Activated gamma-delta T cell treated with anti-CD3 and anti-CD28 coated beads, Interleukin-2, amount 50 U/mL, for 16 hours (primary cell): ENCODE measurements at regions not wholly inside any gene's neighbourhood (a gene's known extent, or its start where the extent isn't known, plus 50 kb on each side); places are given as distances from the start of the nearest gene placed in this dataset.

Experiments used
- DNase-seq: peaks from one replicate; pipeline ENCODE4 v3.0.0-alpha.2; 2020; ENCODE audit warnings: low read depth

DNA sequence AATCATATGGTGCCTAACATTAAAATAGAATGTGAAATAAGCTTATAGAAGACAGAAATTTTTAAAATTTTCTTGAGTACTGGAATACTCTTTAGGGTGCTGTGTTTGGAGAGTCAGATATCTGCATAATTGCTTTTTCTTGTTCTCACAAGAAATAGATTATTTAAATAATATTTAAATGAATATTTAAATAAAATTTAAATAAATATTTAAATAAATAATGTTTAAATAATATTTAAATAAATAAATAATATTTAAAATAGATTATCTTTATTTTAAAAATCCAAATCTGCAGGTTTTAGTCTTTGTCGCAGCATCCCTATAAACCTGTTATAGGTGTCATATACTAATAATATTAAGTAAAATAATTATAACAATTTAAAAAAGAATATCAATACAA is 1589.4 kb downstream of the MAT2B start:
- no peak for DNase-seq

DNA sequence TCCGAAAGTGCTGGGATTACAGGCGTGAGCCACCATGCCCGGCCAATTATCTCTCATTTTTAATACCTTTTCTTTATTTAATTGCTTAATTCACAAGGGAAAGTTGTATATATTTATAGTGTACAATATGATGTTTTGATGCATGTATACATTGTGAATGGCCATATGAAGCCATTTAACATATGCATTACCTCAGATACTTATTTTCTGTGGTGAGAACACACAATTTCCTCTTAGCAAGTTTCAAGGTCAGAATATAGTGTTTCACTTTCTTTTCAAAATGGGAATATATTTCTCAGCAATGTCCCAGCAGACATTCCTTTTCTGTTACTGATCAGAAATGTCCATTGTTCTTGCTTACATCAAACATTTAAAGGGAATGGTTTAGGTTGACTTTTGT is 1596.3 kb downstream of the MAT2B start:
- no peak for DNase-seq

DNA sequence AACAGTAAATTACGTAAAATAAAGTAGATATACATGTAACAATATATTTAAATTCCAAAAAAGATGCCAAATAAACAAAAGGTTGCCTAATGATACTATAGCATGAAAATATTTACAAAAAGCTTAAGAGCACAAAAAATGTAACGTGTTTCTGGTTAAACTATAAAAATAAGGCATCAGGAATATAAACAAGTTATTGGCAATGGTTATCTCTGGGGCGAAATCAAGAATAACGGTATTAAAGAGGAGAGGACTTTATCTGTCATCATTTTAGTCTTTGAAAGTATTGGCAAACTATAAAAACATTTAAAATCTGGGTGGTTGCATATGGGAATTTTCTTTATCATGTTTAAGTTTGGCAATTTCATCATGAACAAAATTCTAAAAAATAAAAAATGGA is 1599.2 kb downstream of the MAT2B start:
- DNase-seq, result no peak

GRCh38 chr5:165108809-165109208 is 1603.4 kb downstream of the MAT2B start:
- no peak for DNase-seq

GRCh38 chr5:165119175-165119574 is 1613.8 kb downstream of the MAT2B start:
- DNase-seq, result no peak

- no peak for DNase-seq
Observed at GRCh38 chr5:165126598-165126997, 1621.2 kb downstream of the MAT2B start.

DNA sequence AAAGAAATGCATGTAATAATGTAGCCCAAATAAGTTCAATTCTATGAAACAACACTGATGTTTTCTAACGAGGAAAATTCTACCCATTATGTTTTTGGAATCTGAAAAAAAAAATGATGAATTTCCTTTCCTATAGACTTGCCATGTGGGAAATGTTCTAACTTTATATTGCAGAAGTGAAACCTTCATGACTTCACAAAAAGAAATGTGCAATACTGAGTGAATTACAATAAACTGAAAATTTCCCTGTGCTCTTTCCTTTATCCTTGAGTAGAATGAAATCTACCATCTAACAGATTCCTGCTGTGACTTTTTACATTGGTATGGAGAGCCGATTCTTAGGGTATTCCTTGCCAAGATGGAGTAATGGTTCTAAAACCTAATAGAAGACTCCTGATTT is 1622.5 kb downstream of the MAT2B start:
- no peak for DNase-seq

- no peak for DNase-seq
Observed at GRCh38 chr5:165130656-165131055, 1625.2 kb downstream of the MAT2B start.

DNA sequence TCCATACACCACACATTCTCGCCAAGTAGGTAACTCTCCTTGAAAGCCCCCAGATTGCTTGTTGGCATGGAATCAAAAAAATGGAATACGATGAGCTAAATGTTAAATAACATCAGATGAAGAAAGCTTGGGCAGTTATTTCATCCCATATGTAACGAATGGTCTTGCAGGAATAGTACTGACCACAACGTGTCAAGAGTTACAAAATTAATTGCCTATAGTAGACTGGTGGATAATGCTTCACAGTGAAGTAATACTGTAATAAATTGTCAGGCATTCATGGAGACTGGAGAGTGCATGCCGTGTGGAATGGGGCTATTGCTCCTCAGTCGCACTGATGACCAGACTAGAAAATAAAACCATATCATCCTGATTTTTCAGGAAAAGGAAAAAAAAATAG is 1628.7 kb downstream of the MAT2B start:
- DNase-seq, result no peak

DNA sequence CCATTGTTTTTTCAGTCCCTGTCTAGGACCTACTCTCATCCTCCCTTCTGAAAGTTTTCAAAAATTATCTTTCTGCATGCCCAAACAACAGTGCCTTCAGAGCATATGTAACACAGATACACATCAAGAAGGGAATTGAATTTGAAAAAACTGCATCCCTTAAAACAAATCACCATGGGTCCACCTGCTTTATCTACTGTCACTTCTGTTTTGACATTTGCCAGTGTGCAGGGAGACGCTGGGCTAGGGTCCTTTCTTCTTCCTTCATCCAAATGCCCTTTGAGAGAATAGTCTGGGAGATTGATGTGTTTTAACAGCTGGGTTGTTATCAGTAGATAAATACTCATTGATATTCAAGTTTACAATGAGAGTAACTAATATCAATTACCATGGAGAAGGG is 1630.1 kb downstream of the MAT2B start:
- DNase-seq, result no peak

GRCh38 chr5:165137701-165138100 is 1632.3 kb downstream of the MAT2B start:
- no peak for DNase-seq

DNA sequence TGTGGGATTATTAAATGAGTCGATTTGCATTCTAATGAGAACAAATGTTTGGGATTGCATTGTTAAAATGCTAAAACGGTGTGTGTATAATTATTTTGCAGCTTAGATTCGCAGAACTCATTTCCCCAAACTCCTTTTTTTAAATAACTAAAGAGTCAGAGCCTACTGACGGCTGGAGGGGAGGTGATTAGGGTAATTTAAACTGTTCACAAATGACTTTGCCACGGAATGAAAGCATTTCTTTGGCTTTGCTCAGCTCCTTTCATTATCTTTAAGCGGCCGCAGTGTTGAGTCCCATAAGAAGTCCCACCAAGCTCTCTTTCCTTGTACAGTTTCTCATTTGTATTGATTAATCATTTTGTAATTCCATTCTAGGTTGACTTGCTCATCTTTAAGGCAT is 1632.8 kb downstream of the MAT2B start:
- no peak for DNase-seq

- no peak for DNase-seq
Observed at GRCh38 chr5:165139262-165139661, 1633.8 kb downstream of the MAT2B start.

GRCh38 chr5:165139721-165140120 is 1634.3 kb downstream of the MAT2B start:
- no peak for DNase-seq

GRCh38 chr5:165143741-165144140 is 1638.3 kb downstream of the MAT2B start:
- DNase-seq, result no peak

DNA sequence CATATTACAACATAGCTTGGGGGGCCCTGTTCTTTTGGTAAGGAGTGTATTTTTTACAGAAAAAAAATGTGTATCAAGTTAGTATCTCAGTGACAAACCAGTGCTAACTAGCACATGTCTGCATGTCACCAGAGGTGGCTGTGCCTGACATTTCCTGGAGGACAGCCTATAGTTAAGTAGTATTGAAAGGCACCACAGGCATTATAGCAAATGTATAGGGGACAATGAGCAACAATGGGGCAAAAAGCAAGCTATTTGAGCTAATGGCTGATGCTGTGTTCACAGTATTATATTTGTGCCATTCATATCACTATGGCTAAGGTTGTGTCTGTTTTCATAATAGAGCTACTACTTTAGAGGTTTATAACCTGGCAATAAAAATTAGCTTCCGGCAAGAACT is 1644.0 kb downstream of the MAT2B start:
- no peak for DNase-seq

DNA sequence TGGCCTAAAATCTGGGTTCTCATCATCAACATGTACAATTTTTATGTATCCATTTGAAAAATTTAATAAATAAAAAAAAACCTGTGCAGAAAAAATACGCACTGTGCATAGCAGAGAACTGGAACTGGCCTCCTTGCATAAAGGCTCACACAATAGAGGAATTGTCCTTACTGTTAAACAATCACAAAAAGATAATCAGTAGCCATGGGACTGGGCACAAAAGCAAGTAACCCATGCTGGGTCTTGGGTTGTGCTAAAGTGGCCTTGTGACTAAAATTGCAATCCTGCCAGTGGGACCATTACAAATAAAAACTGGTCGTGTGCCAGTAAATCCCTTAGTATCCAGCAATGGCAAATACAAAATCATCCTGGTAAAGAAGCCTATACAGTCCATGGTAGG is 1646.6 kb downstream of the MAT2B start:
- DNase-seq, result no peak

- DNase-seq, result no peak
Observed at GRCh38 chr5:165157219-165157618, 1651.8 kb downstream of the MAT2B start.

- no peak for DNase-seq
Observed at GRCh38 chr5:165161204-165161603, 1655.8 kb downstream of the MAT2B start.

- no peak for DNase-seq
Observed at GRCh38 chr5:165163861-165164260, 1658.4 kb downstream of the MAT2B start.

DNA sequence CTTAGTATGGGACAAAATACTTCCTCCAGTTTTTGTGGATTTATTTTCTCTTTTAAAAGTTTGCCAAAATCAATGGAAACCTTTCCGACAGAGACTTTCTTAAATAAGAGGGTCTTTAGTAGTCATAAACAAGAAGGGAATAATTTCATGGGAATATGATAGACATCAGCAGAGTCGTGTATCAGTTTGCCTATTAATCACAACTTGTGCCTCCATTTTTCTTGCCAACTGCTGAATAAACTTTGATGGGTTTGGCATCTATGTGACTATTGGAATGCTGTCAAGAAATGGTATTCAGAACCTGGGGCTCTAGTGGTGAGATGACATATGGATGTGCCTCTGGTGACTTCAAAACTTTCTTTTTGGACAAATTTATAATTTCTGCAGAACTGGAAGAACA is 1668.2 kb downstream of the MAT2B start:
- DNase-seq, result no peak

GRCh38 chr5:165175041-165175440 is 1669.6 kb downstream of the MAT2B start:
- DNase-seq, result no peak

- no peak for DNase-seq
Observed at GRCh38 chr5:165184183-165184582, 1678.8 kb downstream of the MAT2B start.

- DNase-seq, result no peak
Observed at GRCh38 chr5:165185716-165186115, 1680.3 kb downstream of the MAT2B start.

- no peak for DNase-seq
Observed at GRCh38 chr5:165187815-165188214, 1682.4 kb downstream of the MAT2B start.
